Endothelial cell (in vitro differentiated cells): ENCODE measurements at regions not wholly inside any gene's neighbourhood (a gene's known extent, or its start where the extent isn't known, plus 50 kb on each side); places are given as distances from the start of the nearest gene placed in this dataset.

Experiments
- DNase-seq: peaks from one replicate; pipeline ENCODE4 v3.0.0; 2021; ENCODE audit warnings: low spot score
- H3K27ac Mint-ChIP-seq: one replicate; pipeline ENCODE4 v1.8.0; 2021; ENCODE audit warnings: mixed read lengths, inconsistent platforms; ENCODE audit not compliant: unreplicated experiment
- H3K27me3 Mint-ChIP-seq: one replicate; pipeline ENCODE4 v1.8.0; 2021; ENCODE audit warnings: mild to moderate bottlenecking, moderate library complexity, mixed read lengths, inconsistent platforms; ENCODE audit not compliant: unreplicated experiment
- H3K36me3 Mint-ChIP-seq: one replicate; pipeline ENCODE4 v1.8.0; 2021; ENCODE audit warnings: mild to moderate bottlenecking, low read depth, mixed read lengths, inconsistent platforms; ENCODE audit not compliant: unreplicated experiment
- H3K4me1 Mint-ChIP-seq: one replicate; pipeline ENCODE4 v1.8.0; 2021; ENCODE audit warnings: mild to moderate bottlenecking, mixed read lengths, inconsistent platforms; ENCODE audit not compliant: unreplicated experiment
- H3K4me3 Mint-ChIP-seq: one replicate; pipeline ENCODE4 v1.8.0; 2021; ENCODE audit warnings: mild to moderate bottlenecking, mixed read lengths, inconsistent platforms; ENCODE audit not compliant: unreplicated experiment
- H3K9me3 Mint-ChIP-seq: one replicate; pipeline ENCODE4 v1.8.0; 2021; ENCODE audit warnings: mixed read lengths, inconsistent platforms; ENCODE audit not compliant: unreplicated experiment
- CTCF ChIP-seq: fragments of 200-600 bp; sonication (generic); IDR thresholded peaks from one replicate; pipeline ENCODE4 v1.5.0; 2021; ENCODE audit warnings: antibody characterized with exemption; ENCODE audit not compliant: unreplicated experiment

- no peaks in the 10 kb centered on the region for H3K9me3 Mint-ChIP-seq
- DNase-seq: no peak
- TF ChIP-seq CTCF: no peak
- no peaks in the 10 kb centered on the region for H3K36me3 Mint-ChIP-seq
- no peaks in the 10 kb centered on the region for H3K4me1 Mint-ChIP-seq
- no peaks in the 10 kb centered on the region for H3K27me3 Mint-ChIP-seq
- no peak overlapping the region for H3K4me3 Mint-ChIP-seq
- no peak overlapping the region for H3K27ac Mint-ChIP-seq
Measured at GRCh38 chr19:30978639-30979038, 370.6 kb downstream of the TSHZ3 start.

- no peaks in the 10 kb centered on the region for H3K4me1 Mint-ChIP-seq
- no peak overlapping the region for H3K4me3 Mint-ChIP-seq
- TF ChIP-seq CTCF: no peak
- no peaks in the 10 kb centered on the region for H3K9me3 Mint-ChIP-seq
- no peaks in the 10 kb centered on the region for H3K27me3 Mint-ChIP-seq
- H3K36me3 Mint-ChIP-seq: no peaks in the 10 kb centered on the region
- no peak overlapping the region for H3K27ac Mint-ChIP-seq
- DNase-seq: no peak
Measured at GRCh38 chr19:30969591-30969990, 379.6 kb downstream of the TSHZ3 start.

- no peaks in the 10 kb centered on the region for H3K9me3 Mint-ChIP-seq
- DNase-seq: no peak
- H3K4me1 Mint-ChIP-seq: peaks cover 3% of the 10 kb centered on the region
- H3K36me3 Mint-ChIP-seq: no peaks in the 10 kb centered on the region
- no peak for TF ChIP-seq CTCF
- H3K27me3 Mint-ChIP-seq: no peaks in the 10 kb centered on the region
- H3K27ac Mint-ChIP-seq: no peak overlapping the region
- no peak overlapping the region for H3K4me3 Mint-ChIP-seq
Measured at GRCh38 chr19:30968841-30969399, 380.3 kb downstream of the TSHZ3 start.

- Mint-ChIP-seq H3K4me3 (no peak overlapping the region), H3K27ac (no peak overlapping the region), H3K36me3 (no peaks in the 10 kb centered on the region), H3K27me3 (no peaks in the 10 kb centered on the region), H3K9me3 (no peaks in the 10 kb centered on the region), H3K4me1 (peaks cover 3% of the 10 kb centered on the region)
- no peak for TF ChIP-seq CTCF
- no peak for DNase-seq
Measured at GRCh38 chr19:30968210-30968609, 381.0 kb downstream of the TSHZ3 start.

GRCh38 chr19:30966486-30966885 lies 382.8 kb downstream of the TSHZ3 start:
- no peak for TF ChIP-seq CTCF
- H3K36me3 Mint-ChIP-seq: no peaks in the 10 kb centered on the region
- H3K4me3 Mint-ChIP-seq: no peak overlapping the region
- H3K9me3 Mint-ChIP-seq: no peaks in the 10 kb centered on the region
- H3K27ac Mint-ChIP-seq: no peak overlapping the region
- peaks cover 3% of the 10 kb centered on the region for H3K4me1 Mint-ChIP-seq
- DNase-seq: no peak
- no peaks in the 10 kb centered on the region for H3K27me3 Mint-ChIP-seq
